ENCODE measurements at regions not wholly inside any gene's neighbourhood (a gene's known extent, or its start where the extent isn't known, plus 50 kb on each side); places are given as distances from the start of the nearest gene placed in this dataset.

DNA sequence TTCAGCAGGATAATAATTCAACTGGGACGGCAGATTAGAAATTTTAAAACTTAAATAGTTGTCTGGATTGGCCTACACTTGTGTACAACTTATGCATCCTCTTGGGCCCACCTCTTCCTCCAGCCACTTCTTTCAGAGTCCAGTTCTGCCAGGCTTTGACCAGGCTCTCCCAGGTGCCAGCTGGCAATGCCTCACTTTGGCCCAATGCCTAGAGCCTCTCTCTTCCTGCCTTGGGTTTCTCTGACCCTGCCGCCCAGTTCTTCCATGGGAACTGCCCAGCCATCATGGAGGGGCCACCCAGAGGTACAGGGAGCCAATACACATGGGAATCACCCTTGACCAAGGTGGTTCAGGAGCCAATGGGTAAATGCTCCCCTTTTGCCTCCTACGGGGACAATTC lies 135.5 kb downstream of the IRS1 start:
- no peak for TF ChIP-seq POLR2A (IDR thresholded peaks at IDR 0.05)
- TF ChIP-seq, protein P1, sequence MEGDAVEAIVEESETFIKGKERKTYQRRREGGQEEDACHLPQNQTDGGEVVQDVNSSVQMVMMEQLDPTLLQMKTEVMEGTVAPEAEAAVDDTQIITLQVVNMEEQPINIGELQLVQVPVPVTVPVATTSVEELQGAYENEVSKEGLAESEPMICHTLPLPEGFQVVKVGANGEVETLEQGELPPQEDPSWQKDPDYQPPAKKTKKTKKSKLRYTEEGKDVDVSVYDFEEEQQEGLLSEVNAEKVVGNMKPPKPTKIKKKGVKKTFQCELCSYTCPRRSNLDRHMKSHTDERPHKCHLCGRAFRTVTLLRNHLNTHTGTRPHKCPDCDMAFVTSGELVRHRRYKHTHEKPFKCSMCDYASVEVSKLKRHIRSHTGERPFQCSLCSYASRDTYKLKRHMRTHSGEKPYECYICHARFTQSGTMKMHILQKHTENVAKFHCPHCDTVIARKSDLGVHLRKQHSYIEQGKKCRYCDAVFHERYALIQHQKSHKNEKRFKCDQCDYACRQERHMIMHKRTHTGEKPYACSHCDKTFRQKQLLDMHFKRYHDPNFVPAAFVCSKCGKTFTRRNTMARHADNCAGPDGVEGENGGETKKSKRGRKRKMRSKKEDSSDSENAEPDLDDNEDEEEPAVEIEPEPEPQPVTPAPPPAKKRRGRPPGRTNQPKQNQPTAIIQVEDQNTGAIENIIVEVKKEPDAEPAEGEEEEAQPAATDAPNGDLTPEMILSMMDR (IDR thresholded peaks at IDR 0.05): no peak

Data from heart left ventricle (tissue), 13 donors.